Stimulated activated CD4-positive, alpha-beta T cell treated with anti-CD3 and anti-CD28 coated beads, Interleukin-1b, Interleukin-23, amount 100 ng/mL, for 48 hours (primary cell): ENCODE measurements at regions not wholly inside any gene's neighbourhood (a gene's known extent, or its start where the extent isn't known, plus 50 kb on each side); places are given as distances from the start of the nearest gene placed in this dataset.
"Not testable (repeated sequence)": the region's sequence is repeated elsewhere in the genome, so short reads cannot be mapped to it uniquely, and the experiment has no call there.

Experiments
- DNase-seq: peaks from one replicate; pipeline ENCODE4 v3.0.0-alpha.2; 2020

DNA sequence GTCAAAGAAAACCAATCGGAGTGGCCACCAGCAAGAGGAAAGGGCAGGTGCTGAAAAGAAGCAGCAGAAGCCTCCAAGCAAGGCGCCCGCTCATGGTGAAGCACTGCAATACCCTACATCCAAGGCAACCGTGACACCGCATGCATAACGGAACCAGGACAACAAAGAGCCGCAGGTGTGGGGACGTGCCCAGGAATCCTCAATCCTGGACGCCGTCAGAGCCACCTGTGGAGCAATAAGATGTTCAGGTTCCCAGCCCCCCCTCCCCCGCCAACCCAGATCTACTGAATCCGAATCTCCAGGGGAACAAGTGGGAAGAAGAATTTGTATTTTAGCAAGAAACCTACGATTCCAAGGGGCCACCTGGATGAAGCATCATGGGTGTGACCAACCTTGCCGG, 70.8 kb downstream of the SHANK2 start:
- DNase-seq, result no peak

DNA sequence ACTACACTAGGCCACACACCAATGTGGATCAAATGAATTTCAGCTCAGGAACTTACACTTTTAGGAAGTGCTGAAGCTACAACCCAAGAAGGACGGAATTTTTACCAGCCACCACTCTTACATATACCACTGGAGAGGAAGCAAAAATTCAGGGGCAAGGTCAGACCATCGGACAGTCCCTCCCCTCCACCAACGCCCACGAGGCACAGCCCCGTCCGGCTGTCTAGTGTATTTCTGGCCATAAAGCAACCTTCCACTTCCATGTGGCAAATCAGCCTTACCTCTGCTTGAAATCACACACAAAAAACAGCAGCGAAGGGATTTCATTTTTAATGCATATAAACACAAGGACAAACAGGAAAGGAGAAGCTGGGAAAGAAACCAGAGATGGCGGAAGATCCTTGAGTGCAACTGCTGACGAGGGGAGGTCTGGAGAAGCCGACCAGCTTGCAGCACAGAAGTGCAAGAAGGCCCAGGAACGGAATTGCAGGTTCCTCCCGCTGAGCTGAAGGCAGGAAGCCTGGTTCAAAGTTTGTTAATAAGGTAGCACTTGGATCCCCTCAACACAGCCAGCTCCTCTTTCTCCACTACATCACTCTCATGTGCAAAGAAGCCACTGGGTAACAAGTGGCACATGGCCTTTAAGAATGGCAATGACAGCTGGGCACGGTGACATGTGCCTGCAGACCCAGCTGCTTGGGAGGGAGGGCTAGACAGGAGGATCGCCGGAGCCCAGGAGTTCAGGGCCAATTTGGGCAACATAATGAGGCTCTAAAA, 71.5 kb downstream of the SHANK2 start:
- no peak for DNase-seq

DNA sequence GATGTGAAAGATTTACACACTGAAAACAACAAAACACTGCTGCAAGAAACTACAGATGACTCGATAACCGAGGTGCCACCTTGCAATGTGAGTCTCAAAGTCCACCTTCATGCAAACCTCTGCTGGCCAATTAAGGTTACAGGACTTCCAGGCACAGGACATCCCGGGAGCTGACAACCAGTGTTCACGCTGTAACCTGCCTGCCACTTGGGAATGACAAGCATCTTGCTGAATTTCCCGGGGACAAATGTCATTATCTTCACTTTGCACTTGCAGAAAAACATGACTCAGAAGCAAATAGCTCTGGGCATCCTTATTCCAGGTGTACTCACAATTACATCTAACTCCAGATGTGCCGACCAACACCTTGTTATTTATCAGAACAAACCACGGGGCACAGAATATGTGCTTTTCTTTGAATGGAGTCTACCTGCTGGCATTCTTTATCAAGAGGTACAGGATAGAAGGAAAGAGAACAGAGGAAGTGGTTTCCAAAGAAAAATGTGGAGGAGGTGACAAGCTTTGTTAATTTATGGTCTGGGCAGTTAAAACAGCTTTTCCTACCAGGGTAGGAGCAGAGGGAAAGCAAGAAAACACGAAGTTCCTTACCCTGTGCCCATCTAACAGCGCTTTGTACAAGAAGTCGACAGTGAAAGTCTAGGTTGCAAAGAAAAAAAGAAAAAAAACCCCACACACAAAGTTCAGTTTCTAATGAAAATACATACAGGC, 72.3 kb downstream of the SHANK2 start:
- DNase-seq, result no peak

DNA sequence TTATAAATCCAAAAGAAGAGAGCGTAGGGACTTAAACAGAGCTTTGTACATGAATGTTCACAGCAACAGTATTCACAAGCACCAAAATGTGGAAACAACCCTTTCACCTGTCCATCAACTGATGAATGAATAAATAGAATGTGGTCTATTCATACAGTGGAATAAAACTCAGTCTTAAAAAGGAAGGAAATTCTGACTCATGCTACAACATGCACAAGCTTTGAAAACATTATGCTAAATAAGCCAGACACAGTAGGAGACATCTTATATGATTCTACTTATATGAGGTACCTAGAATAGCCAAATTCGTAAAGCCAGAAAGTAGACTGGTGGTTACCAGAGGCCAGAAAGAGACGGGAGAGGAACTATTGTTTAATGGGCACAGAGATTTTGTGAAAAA, 74.3 kb downstream of the SHANK2 start:
- no peak for DNase-seq

DNA sequence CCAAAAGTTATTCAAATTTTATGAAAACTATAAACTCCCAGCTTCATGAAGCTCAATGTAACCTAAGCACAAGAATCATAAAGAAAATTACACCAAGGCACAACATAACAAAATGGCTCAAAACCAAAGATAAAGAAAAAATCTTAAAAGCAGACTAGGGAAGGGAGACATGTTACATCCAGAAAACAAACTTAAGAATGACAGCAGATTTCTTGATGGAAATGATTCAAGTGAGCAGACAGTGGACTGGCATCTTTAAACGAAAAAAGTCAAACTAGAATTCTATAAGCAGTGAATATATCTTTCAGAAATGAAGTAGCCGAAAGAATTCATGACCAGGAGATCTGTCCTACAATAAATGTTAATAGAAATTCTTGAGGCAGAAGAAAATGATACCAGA, 75.6 kb downstream of the SHANK2 start:
- DNase-seq, result no peak

DNA sequence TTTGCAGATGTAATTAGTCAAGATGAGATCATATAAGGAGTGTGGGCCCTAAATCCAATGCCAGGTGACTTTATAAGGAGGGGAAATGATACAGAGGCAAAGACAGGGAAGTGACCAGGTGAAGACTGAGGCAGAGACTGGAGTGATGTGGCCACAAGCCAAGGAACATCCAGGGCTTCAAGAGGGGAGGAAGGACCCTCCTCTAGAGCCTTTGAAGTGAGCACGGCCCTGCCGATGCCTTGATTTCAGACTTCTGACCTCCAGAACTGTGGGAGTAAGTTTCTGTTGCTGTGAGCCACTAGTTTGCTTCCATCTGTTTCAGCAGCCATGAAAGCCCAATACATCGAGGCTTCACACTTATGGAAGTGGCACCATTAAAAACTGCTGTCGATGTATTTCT, 78.7 kb downstream of the SHANK2 start:
- no peak for DNase-seq

DNA sequence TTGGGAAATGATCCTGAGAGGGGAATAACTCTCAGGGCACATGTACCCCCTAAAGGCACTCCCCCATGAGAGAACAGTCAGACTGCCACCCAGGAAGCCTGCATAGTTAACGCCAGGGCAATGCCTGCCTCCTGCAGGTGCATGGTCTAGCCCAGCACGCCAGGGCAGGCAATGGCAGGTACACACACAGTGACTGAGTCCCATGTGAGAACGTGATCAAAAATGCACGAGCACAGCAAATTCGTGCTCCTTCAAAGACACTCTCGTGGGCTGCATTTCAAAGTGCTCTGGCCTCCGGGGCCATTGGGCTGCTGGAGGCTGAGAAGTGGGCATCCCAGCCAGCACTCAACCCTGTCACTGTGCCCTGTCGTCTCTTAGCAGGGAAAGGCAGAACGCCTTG, 79.7 kb downstream of the SHANK2 start:
- no peak for DNase-seq

DNA sequence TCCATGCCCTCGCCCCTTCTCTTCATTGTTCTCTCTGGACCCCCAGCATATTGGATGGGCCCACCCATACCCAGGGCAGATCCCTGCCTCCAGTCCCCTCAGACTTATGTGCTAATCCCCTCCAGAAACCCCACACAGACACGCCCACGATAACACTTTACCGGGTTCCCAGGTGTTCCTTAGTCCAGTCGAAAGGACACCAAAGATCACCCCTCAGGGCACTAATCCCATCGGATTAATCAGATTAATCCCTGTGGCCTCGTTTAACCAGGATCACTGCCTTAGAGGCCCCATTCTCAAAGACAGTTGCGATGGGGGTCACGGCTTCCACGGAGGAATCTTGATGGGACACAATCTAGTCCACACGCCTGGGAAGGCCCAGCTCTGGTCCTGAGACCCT, 80.8 kb downstream of the SHANK2 start:
- DNase-seq, result no peak

DNA sequence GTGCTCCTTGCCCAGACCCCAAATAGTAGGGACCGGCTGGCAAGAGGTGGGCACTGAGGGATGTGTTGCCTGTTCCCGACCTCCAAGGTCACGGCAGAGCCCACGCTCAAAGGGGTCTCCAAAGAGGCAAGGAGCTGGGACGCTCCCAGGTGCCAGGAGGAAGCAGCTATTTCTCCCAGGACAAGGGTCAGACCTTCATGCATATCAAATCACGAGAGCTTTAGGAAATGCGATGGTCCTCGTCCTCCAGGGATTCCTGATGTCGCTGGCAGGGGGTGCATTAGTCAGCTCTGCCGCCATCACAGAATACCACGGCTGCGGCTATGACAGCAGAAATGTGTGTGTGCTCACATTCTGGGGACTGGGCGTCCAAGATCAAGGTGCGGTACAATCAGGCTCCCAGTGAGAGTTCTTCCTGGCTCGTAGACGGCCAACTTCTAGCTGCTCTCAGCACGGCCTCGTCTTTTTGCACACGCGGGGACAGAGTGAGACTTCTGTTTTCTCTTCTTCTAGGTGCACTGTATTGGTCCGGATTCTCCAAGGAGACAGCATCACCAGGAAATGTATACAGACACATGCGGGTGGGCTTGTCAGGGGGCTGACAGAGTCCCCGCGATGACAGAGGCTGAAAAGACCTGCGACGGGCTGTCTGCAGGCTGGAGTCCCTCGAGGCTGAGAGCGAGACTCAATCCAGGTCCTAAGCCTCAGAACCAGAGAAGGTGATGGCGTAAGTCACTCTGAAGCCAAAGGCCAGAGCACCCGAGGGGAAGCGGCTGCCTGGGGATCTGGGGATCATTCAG, 81.6 kb downstream of the SHANK2 start:
- no peak for DNase-seq

DNA sequence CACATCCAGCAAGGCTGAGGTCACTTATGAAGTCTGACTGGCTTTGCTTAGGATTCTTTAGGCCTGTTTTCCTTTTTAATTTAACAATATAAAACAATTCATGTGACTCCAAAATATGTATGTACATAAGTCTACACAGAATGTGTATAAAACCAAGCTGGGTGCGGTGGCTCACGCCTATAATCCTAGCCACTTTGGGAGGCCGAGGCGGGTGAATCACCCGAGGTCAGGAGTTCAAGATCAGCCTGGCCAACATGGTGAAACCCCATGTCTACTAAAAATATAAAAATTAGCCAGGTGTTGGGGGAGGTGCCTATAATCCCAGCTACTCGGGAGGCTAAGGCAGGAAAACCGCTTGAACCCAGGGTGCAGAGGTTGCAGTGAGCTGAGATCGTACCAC, 83.1 kb downstream of the SHANK2 start:
- no peak for DNase-seq

DNA sequence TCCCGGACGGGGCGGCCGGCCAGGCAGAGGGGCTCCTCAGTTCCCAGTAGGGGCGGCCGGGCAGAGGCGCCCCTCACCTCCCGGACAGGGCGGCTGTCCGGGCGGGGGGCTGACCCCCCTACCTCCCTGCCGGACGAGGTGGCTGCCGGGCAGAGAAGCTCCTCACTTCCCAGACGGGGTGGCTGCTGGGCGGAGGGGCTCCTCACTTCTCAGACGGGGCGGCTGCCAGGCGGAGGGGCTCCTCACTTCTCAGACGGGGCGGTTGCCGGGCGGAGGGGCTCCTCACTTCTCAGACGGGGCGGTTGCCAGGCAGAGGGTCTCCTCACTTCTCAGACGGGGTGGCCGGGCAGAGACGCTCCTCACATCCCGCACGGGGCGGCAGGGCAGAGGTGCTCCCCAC, 84.6 kb downstream of the SHANK2 start:
- DNase-seq, result not testable (repeated sequence)

DNA sequence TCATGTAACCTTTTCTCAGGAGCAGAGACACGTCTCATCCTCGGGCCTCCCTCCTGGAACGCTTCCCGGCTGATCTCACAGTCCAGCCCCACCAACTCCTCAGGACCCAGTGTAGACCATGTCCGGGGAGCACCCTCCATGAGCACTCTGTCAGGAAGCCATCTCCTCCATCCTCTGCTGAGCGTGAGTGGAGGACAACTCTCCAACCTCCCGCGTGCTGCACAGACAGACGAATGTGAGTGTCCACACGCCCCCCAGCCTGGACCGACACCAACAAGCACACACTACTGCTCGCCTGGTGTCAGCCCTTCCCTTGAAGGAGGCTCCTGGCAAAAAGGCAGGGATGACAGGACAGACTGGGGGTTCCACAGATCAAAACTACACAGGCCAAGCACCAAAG, 86.6 kb downstream of the SHANK2 start:
- DNase-seq, result no peak

DNA sequence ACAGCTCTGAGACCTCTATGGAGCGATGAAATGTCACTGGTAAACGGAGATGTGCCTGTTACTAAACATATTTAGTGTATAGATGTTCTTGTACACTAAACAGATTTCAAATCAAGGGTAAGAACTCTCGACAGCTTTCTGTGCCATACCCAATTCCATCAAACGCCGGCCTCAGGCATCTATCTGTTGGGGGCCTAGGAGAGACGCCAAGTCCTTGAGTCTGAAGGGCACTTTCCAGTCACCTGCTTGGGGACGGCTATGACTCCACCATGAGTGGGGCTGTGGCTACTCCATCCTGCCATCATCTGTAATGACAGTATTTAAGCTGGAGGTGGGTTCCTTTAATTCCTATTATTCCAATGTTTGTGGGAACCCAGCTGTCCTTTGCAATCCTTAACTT, 87.8 kb downstream of the SHANK2 start:
- DNase-seq, result no peak

DNA sequence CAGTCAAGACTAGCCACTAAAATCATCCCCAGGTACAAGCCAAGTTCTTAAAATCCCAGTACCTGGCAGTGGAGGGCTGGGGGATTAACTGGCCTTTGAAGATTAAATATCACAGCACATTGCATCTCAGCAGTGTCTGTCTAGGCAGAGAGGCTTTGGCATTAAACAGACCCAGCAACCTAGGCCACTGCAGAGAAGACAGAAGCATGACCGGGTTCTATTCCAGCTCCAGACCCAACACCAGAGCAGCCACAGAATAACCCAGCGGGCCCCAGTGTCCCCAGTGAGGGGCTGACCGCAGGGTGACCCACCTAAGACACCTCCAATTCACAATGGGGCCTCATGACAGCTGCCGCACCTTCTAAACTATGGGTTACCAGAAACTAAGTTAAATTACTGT, 88.2 kb downstream of the SHANK2 start:
- DNase-seq, result no peak

DNA sequence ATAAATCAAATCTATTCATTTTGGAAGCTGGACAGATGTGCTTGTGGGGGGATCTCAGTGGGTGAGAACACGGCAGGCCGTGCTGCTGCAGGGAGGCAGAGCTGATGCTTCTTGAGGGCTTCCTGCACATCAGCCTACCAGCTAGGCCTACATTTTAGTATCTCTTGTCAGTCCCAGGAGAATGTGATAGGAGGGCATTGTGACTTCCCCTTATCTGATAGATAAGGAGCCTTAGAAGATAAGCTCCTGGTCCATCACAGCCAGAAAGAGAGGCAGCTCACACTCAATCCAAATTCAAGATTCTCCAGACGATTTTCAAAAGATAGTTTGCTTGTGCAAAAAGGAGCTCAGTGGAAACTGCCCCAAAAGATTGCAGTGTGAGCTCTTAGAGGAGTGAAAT, 89.0 kb downstream of the SHANK2 start:
- DNase-seq, result no peak

DNA sequence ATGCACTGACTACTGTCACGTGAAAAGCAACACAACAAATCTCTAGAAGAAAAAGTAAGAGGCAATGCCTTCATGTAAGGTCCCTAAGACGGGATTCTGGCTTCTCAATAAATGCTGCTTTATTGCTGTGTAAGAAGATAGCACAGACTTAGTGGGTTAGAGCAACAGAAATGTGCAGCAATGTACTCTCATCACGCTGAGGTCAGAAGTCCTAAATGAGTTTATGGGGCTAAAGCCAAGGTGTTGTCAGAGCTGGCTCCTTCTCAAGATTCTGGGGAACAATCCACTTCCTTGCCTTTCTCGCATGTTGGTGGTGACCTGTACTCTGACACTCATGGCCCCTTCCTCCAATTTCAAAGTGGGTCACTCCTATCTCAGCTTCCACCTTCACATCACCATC, 93.4 kb downstream of the SHANK2 start:
- DNase-seq, result no peak

DNA sequence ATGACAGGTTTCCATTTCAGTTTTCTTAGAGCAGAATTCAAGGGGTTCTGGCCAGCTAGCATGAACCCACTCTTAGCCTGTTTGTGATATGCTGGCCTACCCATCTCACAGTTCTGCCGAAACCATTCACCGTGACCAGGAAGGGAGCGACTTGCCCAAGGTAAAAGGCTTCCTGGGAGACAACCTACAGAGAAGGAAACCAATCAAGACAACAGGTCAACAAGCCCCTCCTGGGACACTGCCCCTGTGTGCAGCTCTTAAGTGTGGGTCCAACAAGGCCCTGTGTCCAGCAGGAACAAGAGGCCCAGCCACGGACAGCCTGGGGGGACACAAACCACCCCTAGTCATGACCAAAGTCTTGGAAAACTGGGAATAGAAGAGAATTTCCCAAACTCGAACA, 94.7 kb downstream of the SHANK2 start:
- DNase-seq, result not testable (repeated sequence)

DNA sequence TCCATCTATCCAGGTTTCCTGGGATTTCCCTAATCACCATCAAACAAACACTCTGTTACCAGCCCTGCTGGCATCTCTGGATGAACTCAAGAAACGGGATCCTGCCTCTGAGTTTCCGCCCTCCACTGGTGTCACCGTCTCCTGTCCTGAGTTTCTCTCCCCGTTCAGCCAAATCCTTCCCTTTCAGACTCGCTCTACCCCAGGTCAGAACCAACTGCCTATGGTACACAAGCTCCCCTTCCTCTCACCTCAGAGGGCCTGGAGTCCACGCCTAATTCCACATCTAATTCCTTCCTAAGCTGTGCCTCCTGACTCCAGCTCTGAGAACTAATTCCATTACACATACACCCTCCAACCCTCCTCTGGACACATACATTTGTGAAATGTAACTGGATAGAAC, 96.1 kb downstream of the SHANK2 start:
- no peak for DNase-seq

DNA sequence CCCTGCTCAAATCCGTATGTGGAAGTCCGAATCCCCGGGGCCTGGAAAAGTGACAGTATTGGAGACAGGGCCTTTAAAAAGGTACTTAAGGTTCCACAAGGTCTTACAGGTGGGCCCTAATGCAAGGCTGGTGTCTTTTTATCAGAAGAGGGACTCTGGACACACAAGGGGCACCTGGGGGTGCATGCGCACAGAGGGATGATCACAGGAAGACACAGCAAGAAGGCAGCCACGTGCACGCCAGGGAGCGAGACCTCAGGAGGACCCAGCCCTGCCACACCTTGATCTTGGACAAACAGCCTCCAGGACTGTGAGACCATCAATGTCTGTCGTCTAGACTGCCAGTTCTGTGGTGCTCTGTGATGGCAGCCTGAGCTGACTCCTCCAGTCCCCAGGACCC, 96.5 kb downstream of the SHANK2 start:
- no peak for DNase-seq

DNA sequence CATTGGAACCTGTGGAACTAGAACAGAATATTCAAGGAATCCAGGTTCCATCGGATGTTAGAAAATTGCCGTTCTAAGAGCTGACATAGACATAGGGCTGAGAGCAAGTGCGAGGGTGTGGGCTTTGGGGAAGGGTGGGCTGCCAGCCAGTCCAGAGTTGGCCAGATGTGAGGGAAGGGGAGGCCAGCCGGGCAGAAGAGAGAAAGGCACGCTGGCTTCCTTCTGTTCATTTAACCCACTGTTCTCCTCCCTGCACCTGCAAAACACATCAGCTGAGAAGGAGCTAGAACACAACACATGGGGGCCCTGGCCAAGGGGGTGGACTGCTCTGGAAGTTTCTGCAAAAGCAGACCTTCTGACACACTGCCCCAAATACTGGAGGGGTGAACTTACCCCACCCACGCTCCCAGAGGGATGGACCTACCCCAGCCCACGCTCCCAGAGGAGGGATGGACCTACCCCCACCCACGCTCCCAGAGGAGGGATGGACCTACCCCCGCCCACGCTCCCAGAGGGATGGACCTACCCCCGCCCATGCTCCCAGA, 98.0 kb downstream of the SHANK2 start:
- DNase-seq, result no peak

DNA sequence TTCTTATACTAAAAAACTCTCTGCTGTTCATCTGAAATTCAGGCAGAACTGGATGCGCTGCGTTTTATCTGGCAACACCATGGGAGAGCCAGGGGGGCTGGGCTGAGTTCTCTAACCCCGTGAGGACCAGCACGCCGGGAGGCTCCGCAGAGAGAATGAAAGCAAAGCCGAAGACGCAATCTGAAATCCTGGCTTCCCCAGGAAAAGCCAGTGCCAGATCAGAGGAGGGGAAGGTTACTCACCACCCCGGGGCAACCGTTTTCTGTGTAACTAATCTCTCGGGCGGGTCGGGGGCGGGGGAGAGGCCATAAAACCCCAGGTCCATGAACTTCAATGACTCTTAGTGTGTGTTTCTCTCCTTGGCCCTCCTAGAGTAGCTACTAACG, 99.4 kb downstream of the SHANK2 start:
- DNase-seq, result no peak

DNA sequence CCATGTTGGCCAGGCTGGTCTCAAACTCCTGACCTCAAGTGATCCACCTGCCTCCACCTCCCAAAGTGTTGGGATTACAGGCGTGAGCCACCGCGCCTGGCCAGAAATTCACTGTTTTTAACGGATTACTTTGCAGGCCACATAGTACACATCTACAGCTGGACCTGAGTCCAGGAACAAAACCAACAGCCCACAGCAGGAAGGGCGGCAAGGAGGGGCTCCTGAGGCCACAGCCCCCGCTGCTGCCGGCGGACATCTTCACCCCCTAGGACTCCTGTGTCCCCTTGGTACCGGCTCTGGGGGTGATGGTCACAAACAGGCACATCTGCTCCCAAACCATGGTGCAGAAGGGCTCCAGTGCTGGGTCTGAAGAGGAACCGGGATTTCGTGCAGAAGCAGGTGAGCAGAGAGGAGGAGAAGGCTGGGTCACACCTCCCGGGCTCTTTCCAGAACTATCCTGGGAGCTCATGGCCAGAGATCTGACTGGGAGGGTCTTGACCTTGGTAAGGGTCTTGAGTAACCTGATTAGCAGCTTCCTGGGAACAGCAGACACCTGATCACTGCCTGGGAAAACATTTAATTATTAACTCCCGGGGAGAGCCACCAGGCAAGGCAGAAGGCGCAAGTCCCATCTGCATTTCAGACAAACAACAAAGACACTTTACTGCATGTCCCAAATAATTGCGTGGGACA, 99.9 kb downstream of the SHANK2 start:
- DNase-seq, result not testable (repeated sequence)

DNA sequence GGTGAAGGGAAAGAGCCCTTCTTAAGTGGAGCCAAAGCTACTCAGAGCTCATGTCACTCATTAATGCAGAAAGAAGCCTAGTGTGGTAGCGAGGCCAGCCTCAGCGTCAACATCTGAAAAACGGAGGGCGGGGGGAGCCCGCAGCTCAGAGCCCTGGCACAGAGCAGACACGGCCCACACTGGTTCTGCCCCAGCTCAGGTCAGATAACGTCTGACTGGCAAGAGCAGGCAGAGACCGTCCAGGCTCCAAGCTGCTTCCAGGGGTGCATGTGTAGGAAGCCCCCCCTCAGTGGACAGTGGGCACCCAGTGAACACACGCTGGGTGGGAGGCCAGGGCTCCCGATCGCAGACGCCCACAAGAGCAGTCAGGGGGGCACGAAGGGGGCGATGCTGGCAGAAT, 100.8 kb downstream of the SHANK2 start:
- no peak for DNase-seq
